VCaP (cell line): ENCODE measurements at regions not wholly inside any gene's neighbourhood (a gene's known extent, or its start where the extent isn't known, plus 50 kb on each side); places are given as distances from the start of the nearest gene placed in this dataset.

Source experiments
- H3K27ac ChIP-seq: fragments of 450-650 bp; 2 replicates; pipeline ENCODE4 v1.5.1; 2017
- TF ChIP-seq, protein P1 (sequence below): fragments of 450-650 bp; conservative IDR thresholded peaks from 2 replicates; pipeline ENCODE4 v1.5.1; 2017; ENCODE audit warnings: mild to moderate bottlenecking, moderate library complexity

DNA sequence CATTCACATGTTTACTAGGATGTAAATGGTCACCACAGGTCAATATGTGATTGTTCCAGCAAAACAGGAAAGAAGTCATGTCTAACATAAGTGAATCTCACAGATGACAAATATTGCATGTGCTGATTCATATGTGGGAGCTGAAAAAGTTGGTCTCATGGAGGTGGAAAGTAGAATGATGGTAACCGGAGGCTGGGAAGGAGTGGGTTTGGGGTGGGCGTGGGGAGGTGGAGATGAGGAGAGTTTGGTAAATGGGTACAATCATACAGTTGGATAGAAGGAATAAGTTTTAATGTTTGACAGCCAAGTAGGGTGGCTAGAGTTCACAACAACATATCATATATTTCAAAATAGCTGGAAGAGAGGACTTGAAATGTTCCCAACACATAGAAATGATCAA, 83.8 kb upstream of the RANBP3L start:
- no peak overlapping the region for H3K27ac ChIP-seq
- TF ChIP-seq, protein P1, sequence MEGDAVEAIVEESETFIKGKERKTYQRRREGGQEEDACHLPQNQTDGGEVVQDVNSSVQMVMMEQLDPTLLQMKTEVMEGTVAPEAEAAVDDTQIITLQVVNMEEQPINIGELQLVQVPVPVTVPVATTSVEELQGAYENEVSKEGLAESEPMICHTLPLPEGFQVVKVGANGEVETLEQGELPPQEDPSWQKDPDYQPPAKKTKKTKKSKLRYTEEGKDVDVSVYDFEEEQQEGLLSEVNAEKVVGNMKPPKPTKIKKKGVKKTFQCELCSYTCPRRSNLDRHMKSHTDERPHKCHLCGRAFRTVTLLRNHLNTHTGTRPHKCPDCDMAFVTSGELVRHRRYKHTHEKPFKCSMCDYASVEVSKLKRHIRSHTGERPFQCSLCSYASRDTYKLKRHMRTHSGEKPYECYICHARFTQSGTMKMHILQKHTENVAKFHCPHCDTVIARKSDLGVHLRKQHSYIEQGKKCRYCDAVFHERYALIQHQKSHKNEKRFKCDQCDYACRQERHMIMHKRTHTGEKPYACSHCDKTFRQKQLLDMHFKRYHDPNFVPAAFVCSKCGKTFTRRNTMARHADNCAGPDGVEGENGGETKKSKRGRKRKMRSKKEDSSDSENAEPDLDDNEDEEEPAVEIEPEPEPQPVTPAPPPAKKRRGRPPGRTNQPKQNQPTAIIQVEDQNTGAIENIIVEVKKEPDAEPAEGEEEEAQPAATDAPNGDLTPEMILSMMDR: no peak

DNA sequence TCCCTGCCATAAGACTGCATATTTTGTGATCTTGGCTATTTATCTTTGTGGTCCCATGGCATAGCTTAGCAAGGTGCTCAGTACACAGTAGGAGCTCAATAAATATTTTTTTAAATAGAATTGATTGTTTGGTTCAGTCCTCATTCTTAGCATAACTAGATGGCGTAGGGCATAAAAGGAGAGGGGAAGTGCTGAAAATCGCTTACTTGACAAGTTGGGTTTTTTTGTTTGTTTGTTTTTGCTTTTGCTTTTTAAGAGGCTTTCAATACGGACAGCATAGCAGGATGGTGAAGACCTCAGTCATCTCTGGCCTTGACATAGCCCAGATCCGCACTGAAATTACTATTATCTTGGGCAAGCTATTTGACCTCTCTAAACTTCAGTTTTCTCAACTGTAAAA, 86.6 kb upstream of the RANBP3L start:
- TF ChIP-seq, protein P1: no peak
- H3K27ac ChIP-seq: peak overlapping the region; percentile 70

DNA sequence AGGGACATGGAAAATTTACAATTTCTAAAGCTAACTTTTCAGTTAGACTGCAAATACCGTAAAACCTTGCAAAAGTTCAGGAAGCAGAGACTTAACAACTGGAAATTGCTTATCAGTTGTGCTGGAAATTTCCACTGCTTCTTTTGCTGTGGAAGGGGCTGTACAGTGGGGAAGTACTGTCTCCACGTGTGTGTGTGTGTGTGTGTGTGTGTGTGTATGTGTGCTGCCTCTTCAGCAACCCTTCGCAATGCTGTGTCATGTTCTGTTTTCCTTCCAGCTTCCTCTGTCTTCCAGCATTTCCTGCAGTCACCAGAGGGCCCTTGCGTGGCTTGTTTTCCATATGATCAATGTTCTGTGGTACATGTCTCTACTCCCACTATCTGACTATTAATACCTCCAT, 87.5 kb upstream of the RANBP3L start:
- H3K27ac ChIP-seq: peak overlapping the region; percentile 70
- TF ChIP-seq, protein P1: no peak

DNA sequence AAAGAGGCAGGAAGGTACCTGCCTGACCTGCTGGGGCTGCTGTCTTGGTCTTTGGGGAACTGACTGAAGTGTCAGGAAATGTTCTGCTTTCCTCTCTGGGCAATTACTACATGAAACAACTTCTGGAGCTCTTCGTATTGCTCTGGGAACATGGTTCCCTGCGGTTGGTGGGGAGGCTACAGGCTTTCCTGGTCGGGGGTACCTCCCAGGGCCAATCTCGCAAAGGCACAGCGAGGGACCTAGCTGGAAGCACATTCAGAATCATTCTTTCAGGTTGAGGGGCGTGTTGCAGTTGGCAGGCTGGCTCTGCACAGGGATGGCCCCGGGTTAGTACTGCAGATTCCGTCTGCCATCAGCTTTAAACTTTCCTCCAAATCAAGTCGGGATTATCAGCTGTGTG, 88.9 kb upstream of the RANBP3L start:
- TF ChIP-seq, protein P1: no peak
- peak overlapping the region; percentile 70; the same call in 1 of the 2 replicates for H3K27ac ChIP-seq

DNA sequence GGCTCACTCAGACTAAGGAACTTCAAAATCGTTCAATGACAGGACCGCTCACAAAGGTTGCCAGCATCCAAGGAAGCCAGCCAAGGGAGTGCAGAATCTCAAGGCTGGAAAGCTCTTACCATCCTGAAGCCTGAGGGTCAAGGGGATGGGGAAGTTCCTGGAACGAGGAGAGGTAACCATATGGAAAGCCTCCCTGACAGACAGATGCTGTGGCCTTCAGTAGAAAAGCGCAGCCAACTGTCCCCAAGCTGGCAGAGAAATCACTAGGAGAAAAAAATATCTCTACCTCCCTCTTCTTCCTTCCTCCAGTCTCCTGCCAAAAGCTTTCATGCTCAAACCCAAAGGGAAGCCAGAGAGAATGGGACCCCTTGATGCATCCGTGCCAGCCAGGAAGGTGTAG, 90.5 kb upstream of the RANBP3L start:
- TF ChIP-seq, protein P1: no peak
- no peak overlapping the region for H3K27ac ChIP-seq

DNA sequence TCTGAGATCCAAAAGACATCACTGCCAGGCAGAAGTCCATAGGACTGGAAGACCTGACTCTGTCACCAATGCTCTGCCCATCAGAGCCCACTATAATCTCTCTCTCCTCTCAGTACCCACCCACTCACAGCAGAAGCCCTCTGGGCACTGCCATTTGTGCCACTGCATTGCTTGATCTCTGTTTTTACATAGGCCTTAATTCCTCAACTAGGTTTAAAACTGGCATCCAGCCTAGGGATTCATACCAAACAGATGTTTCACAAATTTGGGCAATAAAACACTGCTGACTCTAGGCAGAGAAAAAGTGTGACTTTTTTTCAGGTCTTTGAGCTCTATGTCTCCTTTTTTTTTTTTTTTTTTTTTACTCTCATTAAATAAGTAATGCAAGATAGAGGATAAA, 91.1 kb upstream of the RANBP3L start:
- H3K27ac ChIP-seq: no peak overlapping the region
- TF ChIP-seq, protein P1: no peak

DNA sequence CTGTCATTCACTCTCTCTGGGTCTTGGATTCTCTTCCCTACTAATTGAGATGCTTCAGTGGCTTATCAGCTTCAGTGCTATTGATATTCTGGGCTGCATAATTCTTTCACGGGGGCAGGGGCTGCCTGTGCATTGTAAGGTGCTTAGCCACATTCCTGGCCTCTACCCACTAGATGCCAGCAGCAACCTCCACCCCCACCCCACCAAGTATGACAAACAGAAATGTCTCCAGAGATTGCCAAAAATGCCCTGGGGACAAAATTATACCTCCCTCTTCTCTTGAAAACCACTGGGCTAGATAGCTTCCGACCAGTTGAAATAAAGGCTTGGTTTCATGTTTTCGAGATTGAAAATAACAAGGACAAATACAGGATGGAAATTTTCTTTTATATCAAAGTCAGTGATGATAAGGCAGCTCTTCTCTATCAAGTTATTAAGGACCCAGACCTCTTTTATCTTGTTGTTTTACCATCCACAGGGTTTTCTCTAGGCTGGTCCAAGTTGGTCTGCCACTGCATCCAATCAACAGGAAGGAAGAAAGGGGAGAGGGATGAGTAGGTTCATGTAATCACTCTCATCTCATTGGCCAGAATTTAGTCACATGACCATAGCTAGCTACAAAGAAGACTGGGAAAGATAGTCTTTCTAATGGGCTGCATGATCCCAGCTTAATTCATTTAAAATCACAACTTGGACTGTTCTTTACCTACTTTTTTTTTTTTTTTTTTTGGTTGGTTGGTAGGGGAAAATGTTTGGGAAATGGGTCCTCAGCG, 92.1 kb upstream of the RANBP3L start:
- TF ChIP-seq, protein P1: no peak
- H3K27ac ChIP-seq: no peak overlapping the region
